HepG2 (cell line): ENCODE measurements at regions not wholly inside any gene's neighbourhood (a gene's known extent, or its start where the extent isn't known, plus 50 kb on each side); places are given as distances from the start of the nearest gene placed in this dataset.
A peak's percentile ranks its signal among the peaks of the same experiment; 100 is the strongest.

Source experiments
- ATAC-seq: fragments of 200-7000 bp; cut with Tn5 transposase; 3 replicates; pipeline ENCODE4 v1.9.1; 2020; ENCODE audit warnings: mild to moderate bottlenecking, moderate library complexity
- BruUV-seq: library from RNA; stranded (reverse); fragments of 400-500 nt; replicated peaks from 2 replicates; lab custom pipeline; 2021; lab: Mats Ljungman, UMichigan
- CTCF ChIA-PET: fragments of 300-600 bp; formaldehyde crosslinking; extraction: SDS; loops from one replicate; lab custom pipeline; 2021; ENCODE audit warnings: low total read pairs, inconsistent platforms, low intra/inter-chr PET ratio; lab: Yijun Ruan, JAX
- POLR2A ChIA-PET: fragments of 350-600 bp; sonication (Branson Sonifier 250); formaldehyde crosslinking; loops from one replicate; lab custom pipeline; 2020; ENCODE audit warnings: antibody characterized with exemption, inconsistent platforms; lab: Yijun Ruan, JAX
- DNase-seq: peaks from one replicate; pipeline ENCODE4 v3.0.0-alpha.2; 2015; ENCODE audit warnings: low spot score
- FAIRE-seq: peaks from 3 replicates; lab custom pipeline; 2011; peaks lifted over from hg19 to GRCh38; lab: Jason Lieb, UNC
- H2AFZ ChIP-seq: one replicate; pipeline ENCODE4 v1.6.1; 2011; ENCODE audit warnings: low read length, inconsistent platforms
- H3K27ac ChIP-seq: fragments of 300-600 bp; 3 replicates; pipeline ENCODE4 v1.8.0; 2011; ENCODE audit warnings: mixed run types, mild to moderate bottlenecking, mixed read lengths, low read length, inconsistent platforms; ENCODE audit not compliant: insufficient read depth; ENCODE audit errors: extremely low read length
- H3K27me3 ChIP-seq, 2 experiments: fragments of 200-600 bp in 1 of 2; 2 replicates in 1 of 2; 3 replicates in 1 of 2; pipeline versions ENCODE4 v1.6.0 to v1.8.0; 2011; ENCODE audit warnings: low read length in 2 of 2, mild to moderate bottlenecking in 2 of 2, moderate library complexity in 2 of 2, inconsistent platforms in 1 of 2; ENCODE audit not compliant: insufficient read depth in 2 of 2, control insufficient read depth in 1 of 2
- H3K36me3 ChIP-seq, 2 experiments: fragments of 200-600 bp in 1 of 2; replicated peaks in 1 of 2; 2 replicates in 1 of 2; 3 replicates in 1 of 2; pipeline versions ENCODE4 v1.5.1 to v1.8.0; 2011; ENCODE audit warnings: low read length in 2 of 2, inconsistent platforms in 1 of 2; ENCODE audit not compliant: insufficient read depth in 2 of 2, control insufficient read depth in 1 of 2
- H3K4me1 ChIP-seq: 2 replicates; pipeline ENCODE4 v1.5.1; 2012; ENCODE audit warnings: low read length, inconsistent platforms; ENCODE audit not compliant: insufficient read depth
- H3K4me2 ChIP-seq: 2 replicates; pipeline ENCODE4 v1.6.0; 2011; ENCODE audit warnings: low read depth, low read length, inconsistent platforms
- H3K4me3 ChIP-seq, 3 experiments: fragments of 200-600 bp in 1 of 3; sonication (generic), shearing (Covaris generic) in 1 of 3; replicated peaks in 1 of 3; 2 replicates each; pipeline ENCODE4 v1.5.1; 2011 to 2016; ENCODE audit warnings: low read length in 3 of 3, inconsistent platforms in 2 of 3, low read depth in 2 of 3, mild to moderate bottlenecking in 2 of 3, control low read depth in 1 of 3, mixed read lengths in 1 of 3; ENCODE audit not compliant: insufficient read depth in 1 of 3
- H3K79me2 ChIP-seq: one replicate; pipeline ENCODE4 v1.6.1; 2011; ENCODE audit warnings: low read length, inconsistent platforms; ENCODE audit not compliant: insufficient read depth
- H3K9ac ChIP-seq: 2 replicates; pipeline ENCODE4 v1.6.0; 2011; ENCODE audit warnings: mild to moderate bottlenecking, low read depth, low read length, inconsistent platforms; ENCODE audit not compliant: insufficient read depth
- H3K9me3 ChIP-seq: 2 replicates; pipeline ENCODE4 v1.5.1; 2012; ENCODE audit warnings: mild to moderate bottlenecking, low read length
- H4K20me1 ChIP-seq: 2 replicates; pipeline ENCODE4 v1.6.0; 2011; ENCODE audit warnings: inconsistent platforms, mild to moderate bottlenecking, low read length, moderate library complexity; ENCODE audit not compliant: insufficient read depth
- ADNP ChIP-seq: sonication (generic); formaldehyde crosslinking; IDR thresholded peaks from 2 replicates; pipeline ENCODE4 v1.4.0; 2020; ENCODE audit warnings: missing genetic modification reagents
- ELF1 ChIP-seq: sonication (generic); formaldehyde crosslinking; IDR thresholded peaks from 2 replicates; pipeline ENCODE4 v1.4.0; 2020; ENCODE audit warnings: missing genetic modification reagents
- HOXA5 ChIP-seq: sonication (generic); formaldehyde crosslinking; IDR thresholded peaks from 2 replicates; pipeline ENCODE4 v1.4.0; 2020; ENCODE audit warnings: missing genetic modification reagents
- IRF1 ChIP-seq: sonication (generic); formaldehyde crosslinking; IDR thresholded peaks from 2 replicates; pipeline ENCODE4 v1.4.0; 2020; ENCODE audit warnings: low read depth, mild to moderate bottlenecking, missing genetic modification reagents
- KDM4B ChIP-seq: sonication (generic); formaldehyde crosslinking; IDR thresholded peaks from 2 replicates; pipeline ENCODE4 v1.4.0; 2020; ENCODE audit warnings: missing genetic modification reagents
- MYNN ChIP-seq: sonication (generic); formaldehyde crosslinking; IDR thresholded peaks from 2 replicates; pipeline ENCODE4 v1.4.0; 2020; ENCODE audit warnings: mild to moderate bottlenecking, low read depth, missing genetic modification reagents
- NCOA2 ChIP-seq: sonication (generic); formaldehyde crosslinking; IDR thresholded peaks from 2 replicates; pipeline ENCODE4 v1.8.0; 2022; ENCODE audit warnings: inconsistent platforms
- ONECUT2 ChIP-seq: sonication (generic); formaldehyde crosslinking; IDR thresholded peaks from 2 replicates; pipeline ENCODE4 v1.4.0; 2020; ENCODE audit warnings: missing genetic modification reagents
- RAD51 ChIP-seq: fragments of 450-650 bp; IDR thresholded peaks from 2 replicates; pipeline ENCODE4 v1.6.1; 2016; ENCODE audit warnings: borderline replicate concordance
- SYNCRIP ChIP-seq: fragments of 200-400 bp; formaldehyde crosslinking; IDR thresholded peaks from 2 replicates; pipeline ENCODE4 v1.6.1; 2018; ENCODE audit warnings: mild to moderate bottlenecking, low read depth, low read length; ENCODE audit not compliant: insufficient read depth
- TCF7 ChIP-seq: sonication (generic); IDR thresholded peaks from 2 replicates; pipeline ENCODE4 v1.6.1; 2016; ENCODE audit warnings: antibody characterized with exemption, low read depth
- TEF ChIP-seq: sonication (generic); formaldehyde crosslinking; IDR thresholded peaks from 2 replicates; pipeline ENCODE4 v1.5.0; 2020; ENCODE audit warnings: missing genetic modification reagents
- ZNF30 ChIP-seq: sonication (generic); formaldehyde crosslinking; IDR thresholded peaks from 2 replicates; pipeline ENCODE4 v1.5.0; 2020; ENCODE audit warnings: mild to moderate bottlenecking, missing genetic modification reagents
- ZNF747 ChIP-seq: sonication (generic); formaldehyde crosslinking; IDR thresholded peaks from 2 replicates; pipeline ENCODE4 v1.8.1; 2023; ENCODE audit warnings: missing genetic modification reagents, mild to moderate bottlenecking, borderline replicate concordance
- ZNF780A ChIP-seq: sonication (generic); formaldehyde crosslinking; IDR thresholded peaks from 2 replicates; pipeline ENCODE4 v1.8.0; 2022; ENCODE audit warnings: mild to moderate bottlenecking, missing genetic modification reagents, moderate library complexity
- WGBS: methylation state at CpG from one replicate; pipeline ENCODE4 v1.1.6; 2017; ENCODE audit warnings: low lambda C conversion rate; 5-methylcytosine and 5-hydroxymethylcytosine counted together
- in situ Hi-C: cut with HindIII; loops from 2 replicates; pipeline ENCODE4 v1.10.0; 2017; ENCODE audit warnings: low pct_unique_long_range_greater_than_20kb; ENCODE audit not compliant: extremely low pct_ligation_motif_present
- intact Hi-C: fragments of 100-400 bp; cut with micrococcal nuclease; formaldehyde crosslinking; loops from one replicate; pipeline ENCODE4 v1.10.0; 2022; ENCODE audit not compliant: unreplicated experiment

DNA sequence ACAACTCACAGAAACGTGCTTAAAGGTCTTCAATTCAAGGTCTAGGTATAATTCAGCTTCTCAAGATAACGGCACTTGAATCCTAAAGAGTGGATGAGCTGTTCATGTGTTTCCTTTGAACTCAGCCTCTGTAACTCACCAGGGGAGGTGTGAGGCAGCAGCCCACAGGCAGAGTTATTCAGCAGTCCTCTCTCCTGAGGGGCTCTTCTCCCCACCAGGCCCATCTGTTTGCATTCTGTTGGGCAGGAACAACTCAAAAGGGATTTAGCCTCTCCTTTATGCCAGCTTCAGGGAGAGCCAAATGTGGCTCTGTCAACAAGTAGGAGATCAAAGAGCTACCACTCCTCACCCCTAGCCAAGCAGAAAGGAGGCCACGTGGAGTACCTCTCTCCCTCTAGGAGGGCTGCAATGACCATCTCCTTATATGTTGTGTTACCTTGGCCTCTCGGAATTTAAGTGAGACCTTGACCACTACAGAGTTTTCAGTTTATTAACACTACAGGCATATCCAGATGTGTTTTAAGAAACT is 151.2 kb downstream of the SPATA18 start:
- DNase-seq (no peak), ATAC-seq (no peak), FAIRE-seq (no peak)
- Histone ChIP-seq H3K4me1 (peaks cover 12% of the 10 kb centered on the region), H3K36me3 (no peaks in the 10 kb centered on the region), H3K9me3 (no peaks in the 10 kb centered on the region), H3K27ac (no peak overlapping the region), H3K4me3 (no peak overlapping the region), H3K4me2 (no peak overlapping the region), H3K9ac (no peak overlapping the region), H3K27me3 (0 out of 5 replicates have a peak, but pooled peaks cover 0 to 1% of the 10 kb centered on the region in 2 experiments), H2AFZ (no peak overlapping the region), H3K79me2 (no peaks in the 10 kb centered on the region), H4K20me1 (no peaks in the 10 kb centered on the region)
- ChIA-PET CTCF (no interaction called here), POLR2A (no interaction called here)
- BruUV-seq = no TSS peak
- in situ Hi-C loops (no loop called here), intact Hi-C loops (no loop called here)
- WGBS = 8% methylated on average over 4 of the region's 4 CpGs
- TF ChIP-seq SYNCRIP (no peak), TCF7 (0 out of 2 replicates have a peak, but pooled peaks have one; percentile 8)

- intact Hi-C loops (no loop called here), in situ Hi-C loops (no loop called here)
- no peak for FAIRE-seq
- Histone ChIP-seq H3K4me1 (peaks cover 12% of the 10 kb centered on the region), H2AFZ (no peak overlapping the region), H4K20me1 (no peaks in the 10 kb centered on the region), H3K36me3 (no peaks in the 10 kb centered on the region), H3K9me3 (no peaks in the 10 kb centered on the region), H3K27me3 (0 out of 5 replicates have a peak, but pooled peaks cover 0 to 1% of the 10 kb centered on the region in 2 experiments), H3K27ac (no peak overlapping the region), H3K79me2 (no peaks in the 10 kb centered on the region), H3K9ac (no peak overlapping the region), H3K4me3 (no peak overlapping the region), H3K4me2 (no peak overlapping the region)
- DNase-seq = no peak
- no TSS peak for BruUV-seq
- POLR2A ChIA-PET = no interaction called here
- WGBS = 44% methylated on average over 1 of the region's 1 CpG
- no peak for ATAC-seq
- CTCF ChIA-PET = no interaction called here
- no peak for TF ChIP-seq ZNF30
- TF ChIP-seq HOXA5 (CRISPR knock-in tag) = no peak
- no peak for TF ChIP-seq ZNF747
- no peak for TF ChIP-seq RAD51
- no peak for TF ChIP-seq KDM4B (CRISPR knock-in tag)
- no peak for TF ChIP-seq TEF
- TF ChIP-seq IRF1 = no peak
- TF ChIP-seq ONECUT2 (CRISPR knock-in tag) = no peak
- no peak for TF ChIP-seq ADNP (CRISPR knock-in tag)
- no peak for TF ChIP-seq NCOA2 (CRISPR knock-in tag)
- no peak for TF ChIP-seq ELF1
- no peak for TF ChIP-seq MYNN (CRISPR knock-in tag)
- no peak for TF ChIP-seq ZNF780A
Measured at GRCh38 chr4:52202931-52203330, 151.8 kb downstream of the SPATA18 start.
